Heart left ventricle (tissue), 13 donors: ENCODE measurements at regions not wholly inside any gene's neighbourhood (a gene's known extent, or its start where the extent isn't known, plus 50 kb on each side); places are given as distances from the start of the nearest gene placed in this dataset.

Experiments
- CTCF ChIP-seq, 12 donors: fragments of 200-600 bp; sonication (generic) in 4 of 12; IDR thresholded peaks; one replicate each; pipeline versions ENCODE4 v1.5.0 to v1.8.0; 2018 to 2022; ENCODE audit warnings: antibody characterized with exemption in 12 of 12, mild to moderate bottlenecking in 5 of 12
- POLR2A ChIP-seq, 2 donors: fragments of 450-650 bp; IDR thresholded peaks; one replicate each; pipeline ENCODE4 v1.6.1; 2017; ENCODE audit warnings: antibody characterized with exemption in 2 of 2, mild to moderate bottlenecking in 2 of 2, moderate library complexity in 2 of 2
- donor health status: ischemic (EF 13 %, LVEDD 7.1; RV severe dilation, severe dysfunction).
- donor health status: DM: no; HTN: yes; CAD: no.
- donor health status: DM: no; HTN: no; CAD: no.
- donor health status: ischemic (EF 25% LVEDD 6.9; RV normal size, moderate dysfunction).
- donor health status: ischemic (EF 25% LVEDD 5.7; RV mildly dilated, moderate dysfunction).
- donor health status: ischemic (EF 35%, LVEDD 5.7; RV mildly dilated, moderate dysfunction).
- donor health status: nonischemic (EF 11% LVEDD 7.7; RV severe dilation, severe dysfunction).
- donor health status: DM: yes; HTN: yes; CAD: no.
- donor health status: PGD.
- donor health status: ischemic (EF 29% LVEDD 5.4; RV normal size, mild dysfunction).
- donor health status: nonischemic (EF 23%, LVEDD 6.1; RV moderate dilation, normal function).

DNA sequence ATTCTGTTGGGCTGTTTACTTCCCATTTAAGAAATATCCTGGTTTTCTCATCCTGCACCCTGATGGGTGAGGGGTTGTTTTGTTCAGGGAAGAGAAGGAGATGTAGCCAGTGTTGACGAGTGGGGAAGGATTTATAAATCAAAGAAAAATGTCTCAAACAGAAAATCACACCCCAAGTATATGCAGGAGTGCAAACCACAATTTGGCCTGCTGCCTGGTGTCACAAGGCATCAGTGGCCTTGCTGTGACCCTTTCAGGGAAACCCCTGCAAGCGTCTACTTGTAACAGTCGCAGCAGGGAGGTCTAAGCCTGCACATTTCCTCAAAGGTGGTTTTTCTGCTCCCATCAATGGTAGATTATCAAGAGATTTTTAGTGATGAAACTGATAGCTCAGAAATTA is 132.6 kb upstream of the LRRN1 start:
- no peak for TF ChIP-seq CTCF (IDR thresholded peaks at IDR 0.05)
- TF ChIP-seq POLR2A (IDR thresholded peaks at IDR 0.05), result no peak
